NCI-H524 treated with DMSO at 0.1 percent for 48 hours (cell line): ENCODE measurements at regions not wholly inside any gene's neighbourhood (a gene's known extent, or its start where the extent isn't known, plus 50 kb on each side); places are given as distances from the start of the nearest gene placed in this dataset.

Experiments used
- DNase-seq: peaks from one replicate; lab custom pipeline; 2025; lab: John Stamatoyannopoulos, UW

DNA sequence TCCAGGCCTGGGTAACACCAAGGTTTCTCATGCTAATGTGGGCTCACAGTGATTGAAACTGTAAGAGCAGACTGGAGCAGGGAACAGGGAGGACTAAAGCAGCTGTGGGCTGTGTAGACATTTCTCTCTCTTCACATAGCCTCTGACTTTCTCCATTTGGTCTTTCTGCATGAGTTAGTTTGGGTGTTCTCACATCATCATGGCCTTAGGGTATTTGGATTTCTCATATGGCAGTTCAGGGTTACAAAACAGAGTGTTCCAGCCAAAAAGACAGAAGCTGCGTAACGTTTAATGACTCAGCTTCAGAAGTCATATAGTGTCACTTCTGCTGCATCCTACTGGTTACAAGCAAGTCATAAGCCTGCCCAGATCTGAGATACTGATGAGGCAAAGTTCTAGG lies 52.0 kb upstream of the OSBPL8 start:
- DNase-seq = no peak

DNA sequence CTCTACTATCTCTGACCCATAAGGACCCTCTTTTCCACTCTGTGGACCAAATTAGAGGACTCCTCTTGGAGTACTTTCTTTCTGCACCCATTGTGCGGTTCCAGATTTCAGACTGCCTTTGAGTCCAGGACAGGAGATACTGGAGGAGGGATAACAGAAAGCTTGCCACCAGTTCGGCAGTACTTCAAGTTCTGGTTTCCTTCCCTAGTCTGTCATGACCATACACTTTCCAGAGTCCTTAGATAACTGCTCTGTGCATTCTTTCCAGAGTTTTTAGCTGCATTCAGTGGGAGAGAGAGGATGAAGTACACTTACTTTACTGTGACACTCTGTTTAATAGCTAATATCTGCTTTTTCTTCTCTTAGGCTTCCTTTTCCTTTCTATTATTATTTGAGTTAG lies 54.8 kb upstream of the OSBPL8 start:
- no peak for DNase-seq

DNA sequence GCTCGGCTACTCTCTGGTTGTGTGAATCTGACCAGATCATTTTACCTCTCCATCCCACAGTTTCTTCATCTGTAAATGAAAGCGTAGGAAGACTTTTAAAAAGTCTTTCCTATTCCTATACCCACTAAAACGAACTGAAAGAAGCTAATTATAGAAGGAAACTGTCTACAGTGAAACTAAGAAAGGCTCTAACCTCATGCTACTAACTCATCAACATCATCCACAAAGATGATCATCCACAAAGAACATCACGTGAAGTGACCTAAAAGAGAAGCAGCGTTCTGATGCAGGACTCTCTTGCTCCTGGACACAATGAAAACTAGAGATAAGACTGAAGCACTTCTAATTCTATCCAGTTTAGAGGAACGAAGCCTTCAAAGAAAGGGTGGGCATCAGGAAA lies 58.5 kb upstream of the OSBPL8 start:
- no peak for DNase-seq

DNA sequence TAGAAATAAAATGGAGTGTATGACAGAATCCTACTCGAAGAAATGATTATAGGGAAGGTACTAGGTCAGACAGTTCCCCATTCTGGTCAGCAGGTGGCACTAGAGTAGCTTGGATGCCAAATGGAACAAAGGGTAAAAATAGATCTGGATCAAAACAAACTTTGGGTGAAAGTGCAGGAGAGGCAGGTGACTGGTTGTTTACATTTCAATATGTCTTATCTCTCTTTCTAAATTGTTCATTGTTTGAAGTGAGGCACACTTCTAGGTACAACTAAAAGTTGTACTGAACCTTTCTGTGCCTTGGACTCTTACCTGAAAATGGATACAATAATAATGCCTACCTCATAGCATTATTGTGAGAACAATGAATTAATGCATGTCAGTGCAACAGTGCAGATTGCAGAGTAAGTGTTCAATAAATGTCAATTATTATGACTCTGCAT lies 62.0 kb upstream of the OSBPL8 start:
- peak; percentile 11 for DNase-seq

DNA sequence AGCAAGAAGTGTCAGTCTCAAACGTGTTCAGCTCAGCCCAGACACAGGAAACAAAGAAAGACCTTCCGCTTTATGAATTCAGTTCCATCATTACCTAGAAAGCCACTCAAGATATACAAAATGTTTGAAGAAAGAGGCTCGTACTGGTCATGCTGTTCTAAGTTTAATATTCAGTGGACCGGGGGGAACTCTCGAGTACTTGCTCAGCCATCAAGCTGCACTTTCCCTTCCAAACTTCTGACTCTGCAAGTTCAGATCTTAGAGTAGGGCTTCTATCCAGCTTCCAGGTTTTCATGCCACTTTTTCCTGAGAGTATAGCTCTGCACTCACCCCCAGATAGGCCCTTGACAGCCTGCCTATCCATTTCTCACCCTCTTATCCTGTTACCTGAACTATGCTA lies 62.8 kb upstream of the OSBPL8 start:
- DNase-seq = no peak

DNA sequence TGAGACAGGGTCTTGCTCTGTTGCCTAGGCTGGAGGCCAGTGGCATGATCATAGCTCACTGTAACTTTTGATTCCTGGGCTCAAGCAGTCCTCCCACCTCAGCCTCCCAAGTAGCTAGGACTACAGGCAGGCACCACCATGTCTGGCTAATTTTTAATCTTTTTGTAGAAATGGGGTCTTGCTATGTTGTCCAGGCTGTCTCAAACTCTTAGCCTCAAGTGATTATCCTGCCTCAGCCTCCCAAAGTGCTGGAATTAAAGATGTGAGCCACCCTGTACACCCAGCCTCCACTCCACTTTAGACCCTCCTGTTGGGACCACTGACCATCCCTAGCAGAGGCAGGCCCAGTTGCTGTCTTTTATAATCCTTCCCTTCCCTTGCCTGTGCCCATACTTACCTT lies 63.3 kb upstream of the OSBPL8 start:
- no peak for DNase-seq

DNA sequence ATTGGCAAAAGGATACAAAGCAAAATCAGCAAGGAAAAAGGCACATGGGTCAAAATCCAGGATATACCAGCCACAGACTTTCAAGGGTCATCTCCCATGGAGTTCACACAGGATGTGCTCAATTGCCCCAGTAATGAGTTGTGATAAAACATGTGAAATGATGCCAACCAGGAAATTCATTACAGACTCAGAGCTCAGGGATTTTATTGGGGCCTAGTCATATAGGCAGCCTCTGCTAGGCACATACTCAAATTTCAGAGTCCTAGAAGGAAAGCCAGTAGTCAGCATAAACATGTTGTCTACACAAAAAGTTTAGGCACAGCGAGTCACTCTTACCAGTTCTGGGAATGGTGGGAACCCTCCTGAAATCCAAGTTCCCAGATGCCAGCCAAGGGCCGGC lies 64.4 kb upstream of the OSBPL8 start:
- DNase-seq = no peak

DNA sequence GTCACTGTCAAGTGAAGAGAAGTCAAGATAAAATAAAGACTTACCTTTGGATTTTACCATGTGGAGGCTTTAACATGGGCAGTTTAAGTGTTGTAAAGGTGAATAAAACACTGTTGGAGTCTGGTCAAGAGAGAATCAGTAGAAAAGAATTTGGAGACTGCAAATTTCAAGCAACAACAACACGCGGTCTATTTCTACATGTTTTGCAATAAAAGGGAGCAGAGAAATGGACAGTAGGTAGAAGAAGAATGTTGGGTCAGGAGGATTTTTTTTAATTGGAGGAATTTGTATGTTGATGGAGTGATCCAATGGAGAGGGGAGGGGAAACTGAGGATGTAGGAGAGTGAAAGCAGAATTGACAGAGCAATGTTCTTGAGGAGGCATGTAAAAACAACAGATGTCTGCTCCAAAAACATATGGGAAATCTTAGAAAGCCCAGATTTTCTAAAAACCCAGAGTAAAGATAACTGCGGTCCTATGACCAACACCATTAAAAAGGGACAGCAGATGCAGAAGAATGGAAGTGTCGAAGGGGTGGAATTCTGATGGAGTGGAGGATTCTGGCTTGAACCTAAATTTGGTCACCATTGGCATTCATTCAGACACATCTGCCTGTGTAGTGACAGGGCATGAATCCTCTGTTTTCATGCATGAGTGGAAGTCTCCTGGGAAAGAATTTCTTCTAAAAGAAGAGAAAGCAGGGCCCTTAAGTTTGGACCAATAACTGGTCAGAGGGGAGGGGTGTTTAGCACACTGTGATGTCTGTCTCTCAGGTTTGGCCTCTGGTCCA lies 68.0 kb upstream of the OSBPL8 start:
- no peak for DNase-seq

DNA sequence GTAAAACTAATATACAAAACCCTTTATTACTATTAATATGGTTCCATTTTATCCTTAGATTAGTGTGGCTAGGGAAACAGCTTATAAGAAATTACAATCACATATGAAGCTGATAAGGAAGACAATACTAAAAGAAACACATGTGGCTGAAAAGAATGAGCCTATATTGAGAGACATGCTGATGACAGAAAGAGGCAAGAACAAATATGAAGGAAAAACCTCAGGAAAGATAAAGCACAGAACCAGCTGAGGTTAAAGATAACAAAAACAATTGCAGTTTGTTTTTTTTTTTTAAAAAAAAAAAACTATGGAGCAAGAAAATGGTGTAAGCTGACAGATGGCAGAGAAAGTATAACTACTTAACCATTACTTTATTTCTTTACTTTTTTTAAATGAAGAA lies 69.2 kb upstream of the OSBPL8 start:
- DNase-seq = no peak

DNA sequence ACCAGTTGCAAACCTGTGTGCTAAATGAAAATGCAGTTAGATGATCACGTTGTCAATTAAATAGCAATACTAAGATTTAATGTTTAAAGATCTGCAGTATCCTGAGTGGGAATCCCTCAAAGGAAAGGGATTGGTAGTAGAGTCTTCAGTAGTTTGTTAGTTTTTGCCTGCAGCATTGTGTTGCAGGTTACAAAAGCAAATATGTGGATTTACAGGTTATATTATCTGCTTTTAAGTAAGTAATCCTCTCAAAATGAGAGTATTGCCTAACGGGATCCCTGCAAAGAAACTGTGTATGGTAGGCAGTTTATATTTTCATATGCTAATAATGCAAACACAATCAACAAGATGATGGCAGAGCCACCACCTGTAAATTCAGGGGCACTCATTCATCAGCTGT lies 72.2 kb upstream of the OSBPL8 start:
- no peak for DNase-seq

DNA sequence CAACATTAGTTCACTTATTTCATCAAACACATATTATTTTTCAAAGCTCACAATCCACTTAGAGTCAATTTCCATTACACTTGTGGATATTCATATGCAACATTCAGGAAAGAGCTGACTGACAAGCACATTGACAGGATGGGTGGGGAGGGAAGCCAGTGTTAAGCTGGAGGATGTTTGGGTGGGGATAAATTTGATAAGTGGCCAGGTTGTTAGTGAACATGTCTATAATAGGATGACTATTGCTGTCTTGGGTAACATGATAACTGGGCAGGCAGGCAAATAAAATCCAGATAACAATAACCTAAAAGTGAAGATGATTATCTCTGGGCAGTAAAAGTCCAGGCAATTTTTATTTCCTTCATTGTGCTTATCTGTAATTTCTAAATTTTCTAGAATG lies 73.8 kb upstream of the OSBPL8 start:
- no peak for DNase-seq

DNA sequence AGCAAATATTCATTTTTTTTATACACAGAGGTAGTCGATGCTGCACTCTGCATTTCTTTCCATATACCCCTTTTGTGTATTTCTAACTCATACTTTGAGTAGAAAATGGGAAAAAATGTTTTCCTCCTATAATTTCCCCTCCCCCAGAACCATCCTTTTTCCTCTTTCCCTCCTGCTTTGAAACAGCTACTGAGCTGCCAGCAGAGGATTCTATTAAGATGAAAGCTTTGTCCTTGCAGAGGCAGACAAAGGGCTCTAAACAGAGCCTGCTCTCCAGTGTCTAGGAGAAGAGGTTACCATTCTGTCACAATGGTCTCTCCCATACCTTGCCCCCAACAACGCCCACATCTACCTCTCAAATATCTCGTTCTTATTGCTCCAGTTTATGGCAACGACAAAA lies 74.6 kb upstream of the OSBPL8 start:
- no peak for DNase-seq

DNA sequence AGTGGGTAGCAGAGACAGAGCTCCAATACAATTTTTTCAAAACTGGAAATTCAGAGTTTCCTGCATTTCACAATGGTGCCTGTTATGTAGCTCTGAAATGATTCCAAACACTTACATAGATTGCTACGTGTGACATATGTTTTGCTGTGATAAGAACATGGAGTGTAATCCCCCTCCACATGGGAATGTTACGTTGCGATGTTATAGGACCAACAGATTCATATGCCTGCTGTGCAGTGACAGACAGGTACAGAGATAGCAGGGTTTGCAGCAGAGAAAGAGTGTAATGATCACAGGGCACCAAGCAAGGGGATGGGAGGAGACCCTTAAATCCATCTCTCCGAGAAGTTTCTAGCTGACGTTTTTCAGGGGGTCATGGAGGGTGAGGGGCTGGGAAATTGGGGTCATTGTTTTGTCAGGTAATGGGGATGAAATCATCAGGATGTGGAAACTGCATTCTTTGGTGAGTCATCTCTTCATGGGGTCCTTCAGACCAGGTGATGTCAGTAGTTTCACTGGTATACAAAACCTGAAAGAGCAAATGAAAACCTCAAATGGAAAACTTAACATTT lies 76.6 kb upstream of the OSBPL8 start:
- no peak for DNase-seq

DNA sequence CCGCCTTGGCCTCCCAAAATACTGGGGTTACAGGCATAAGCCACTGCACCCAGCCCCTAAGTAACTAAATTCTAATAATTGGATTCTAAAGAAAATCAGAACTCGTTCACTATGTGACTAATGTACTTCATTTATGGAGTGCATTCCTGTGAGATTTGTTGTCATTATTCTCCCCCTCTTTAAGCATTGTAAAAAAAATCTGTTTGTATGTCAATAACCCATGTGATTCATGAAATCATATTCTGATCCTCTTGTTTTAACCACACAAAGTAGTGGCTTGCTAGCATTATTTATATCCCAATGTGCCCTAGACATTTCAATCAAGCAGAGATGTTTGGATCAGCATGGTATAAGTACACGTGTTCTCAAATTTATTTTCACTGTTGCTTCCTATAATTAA lies 78.2 kb upstream of the OSBPL8 start:
- no peak for DNase-seq

DNA sequence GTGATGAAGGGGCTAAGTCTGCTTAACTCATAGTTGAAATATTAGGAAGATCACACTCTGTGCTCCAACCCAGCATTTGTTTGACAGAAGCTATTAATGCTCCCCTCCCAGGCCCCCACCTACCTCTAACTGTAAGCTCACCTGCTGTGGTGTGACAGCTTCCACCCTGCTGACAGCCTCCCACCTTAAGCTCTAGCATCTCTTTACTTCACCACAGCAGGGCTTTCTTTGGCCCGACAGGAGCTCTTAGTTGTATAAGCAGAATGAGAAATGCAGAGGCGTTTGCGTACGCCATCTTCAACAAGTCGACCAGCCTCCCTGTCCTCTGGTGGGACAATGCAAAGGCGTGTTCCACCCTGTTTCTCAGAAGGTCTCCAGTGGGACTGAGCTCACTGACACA lies 80.1 kb upstream of the OSBPL8 start:
- no peak for DNase-seq

DNA sequence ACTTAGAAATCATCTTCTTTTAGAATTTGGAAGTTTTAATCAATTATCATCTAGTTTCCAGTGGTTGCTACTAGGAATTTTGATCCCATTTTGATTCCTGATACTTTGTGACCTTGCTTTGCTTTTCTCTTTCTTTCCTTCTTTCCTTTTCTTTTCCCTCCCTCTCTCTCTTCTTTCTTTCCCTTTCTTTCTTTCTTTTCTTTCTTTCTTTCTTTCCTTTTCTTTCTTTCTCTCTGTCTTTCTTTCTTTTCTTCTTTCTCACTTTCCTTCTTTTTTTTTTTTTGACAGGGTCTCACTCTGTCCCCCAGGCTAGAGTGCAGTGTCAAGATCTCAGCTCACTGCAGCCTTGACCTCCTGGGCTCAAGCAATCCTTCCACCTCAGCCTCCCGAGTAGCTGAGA lies 81.5 kb upstream of the OSBPL8 start:
- DNase-seq = no peak

DNA sequence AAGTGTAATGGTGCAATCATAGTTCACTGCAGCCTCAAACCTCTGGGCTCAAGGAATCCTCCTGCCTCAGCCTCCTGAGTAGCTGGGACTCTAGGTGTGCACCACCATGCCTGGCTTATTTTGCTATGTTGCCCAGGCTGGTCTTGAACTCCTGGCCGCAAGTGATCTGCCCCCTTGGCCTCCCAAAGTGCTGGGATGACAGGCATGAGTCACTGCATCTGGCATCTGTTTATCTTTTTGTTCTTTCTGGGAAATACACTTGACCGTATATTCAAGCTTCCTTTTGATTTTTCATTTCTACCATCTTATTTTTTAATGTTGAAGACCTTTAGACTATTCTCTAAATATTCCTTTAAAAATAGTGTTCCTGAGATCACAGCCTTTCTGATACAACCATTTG lies 82.4 kb upstream of the OSBPL8 start:
- no peak for DNase-seq

DNA sequence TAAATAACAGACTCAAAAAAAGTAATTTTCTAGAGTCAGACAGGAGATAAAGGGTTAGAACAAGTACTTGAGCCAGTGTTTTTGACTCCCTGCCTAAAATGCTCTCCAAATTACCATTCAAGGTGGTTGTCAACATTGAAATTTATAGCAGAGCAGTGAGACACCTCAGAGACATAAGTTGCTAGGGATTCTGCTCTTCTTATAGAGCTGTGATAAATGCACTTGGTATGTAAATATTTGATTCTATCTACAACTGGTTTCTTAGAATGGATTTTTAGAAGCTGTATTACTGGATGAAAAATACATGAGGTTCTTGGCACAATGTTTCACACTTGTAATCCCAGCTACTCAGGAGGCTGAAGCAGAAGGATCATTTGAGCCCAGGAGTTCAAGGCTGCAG lies 83.9 kb upstream of the OSBPL8 start:
- no peak for DNase-seq

DNA sequence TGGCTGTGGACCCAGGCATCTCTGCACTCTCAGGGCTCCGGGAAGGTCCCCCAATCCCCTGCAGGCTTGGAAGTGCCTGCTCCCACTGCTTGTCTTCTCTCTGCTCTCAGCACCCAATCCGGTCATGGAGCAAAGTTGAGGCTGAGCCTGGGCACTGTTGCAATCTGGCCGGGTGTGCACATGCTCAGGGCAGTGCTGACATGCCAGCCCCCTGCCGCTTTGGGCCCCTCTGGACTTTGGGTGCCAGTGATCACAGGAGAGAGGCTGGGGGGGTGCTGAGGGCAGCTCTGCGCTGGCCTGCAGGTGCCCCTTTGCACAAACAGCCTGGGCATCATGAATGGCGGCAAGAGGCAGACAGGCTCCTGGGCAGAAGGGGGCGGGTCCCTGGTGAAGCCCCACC lies 85.4 kb upstream of the OSBPL8 start:
- no peak for DNase-seq

DNA sequence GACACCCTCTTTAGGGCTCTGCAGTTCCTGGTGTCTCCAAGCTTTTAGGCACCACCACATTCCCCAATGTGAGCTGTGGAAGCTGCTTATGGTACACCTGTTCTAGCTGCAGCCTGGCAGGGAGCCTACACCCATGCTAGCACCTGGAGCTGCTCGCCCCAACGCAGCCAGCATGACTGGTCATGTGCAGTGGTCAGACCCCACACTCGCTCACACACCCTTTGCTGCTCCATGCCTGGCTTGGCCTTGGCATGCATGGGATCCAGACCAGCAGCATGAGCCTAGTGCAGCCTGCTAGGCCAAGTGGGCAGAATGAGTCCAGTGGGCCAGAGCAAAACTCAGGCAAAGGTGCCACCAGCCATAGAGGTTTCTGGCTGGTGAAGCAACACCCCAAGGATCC lies 86.4 kb upstream of the OSBPL8 start:
- no peak for DNase-seq

DNA sequence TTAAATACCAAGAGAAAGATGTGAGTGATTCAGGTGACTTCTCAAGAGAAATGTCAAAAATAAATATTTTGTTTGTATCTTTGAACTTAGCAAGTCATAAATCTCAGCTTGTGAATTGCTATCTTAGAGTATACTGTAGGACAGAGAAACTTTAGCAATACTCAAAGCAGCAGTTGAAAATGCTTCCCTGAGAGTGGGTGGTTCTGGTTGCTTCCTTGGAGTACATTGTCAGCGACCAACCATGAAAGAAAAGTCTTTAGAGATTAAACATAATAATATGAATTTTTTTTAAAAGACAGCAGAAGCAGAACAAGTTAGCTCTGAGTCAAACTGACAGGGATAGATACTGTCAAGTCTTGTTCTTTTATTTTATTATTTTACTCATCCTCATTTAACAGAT lies 86.8 kb upstream of the OSBPL8 start:
- no peak for DNase-seq

DNA sequence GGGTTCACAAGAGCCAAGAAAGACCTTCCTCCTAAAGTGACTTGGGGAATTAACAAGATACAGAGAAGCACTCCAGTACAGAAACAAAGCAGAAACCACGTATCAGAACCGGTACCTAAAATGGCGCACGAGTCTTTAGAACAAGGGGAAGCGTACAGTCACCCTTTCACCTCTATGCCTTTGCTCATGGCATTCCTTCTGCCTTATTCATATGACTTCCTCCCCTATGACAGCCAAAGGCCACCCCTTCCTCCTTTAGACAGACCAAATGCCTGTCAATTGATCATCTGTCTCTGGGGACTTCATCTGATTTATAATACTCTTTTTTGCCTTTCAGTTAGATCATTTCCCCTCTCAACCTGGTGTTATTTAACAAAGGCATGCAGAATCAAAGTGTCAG lies 89.5 kb upstream of the OSBPL8 start:
- DNase-seq = no peak

DNA sequence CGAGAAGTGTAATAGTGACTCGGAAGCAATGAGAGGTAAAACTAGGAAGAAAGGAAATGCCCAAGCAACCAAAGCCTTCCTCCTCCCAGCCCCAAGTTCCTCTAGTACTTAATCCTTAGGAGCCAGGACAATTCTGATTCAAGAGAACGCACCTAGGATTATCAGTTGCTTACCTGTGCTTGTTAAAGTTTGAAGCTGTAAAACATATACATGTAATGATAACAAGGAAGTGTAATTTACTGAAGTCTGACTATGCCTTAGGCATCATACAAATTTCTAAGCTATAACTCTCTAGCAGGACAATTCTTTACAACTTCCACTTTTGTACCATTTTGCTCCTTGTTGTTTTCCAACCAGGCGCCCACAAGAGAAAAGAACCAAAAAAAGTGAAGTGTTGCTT lies 92.8 kb upstream of the OSBPL8 start:
- no peak for DNase-seq

DNA sequence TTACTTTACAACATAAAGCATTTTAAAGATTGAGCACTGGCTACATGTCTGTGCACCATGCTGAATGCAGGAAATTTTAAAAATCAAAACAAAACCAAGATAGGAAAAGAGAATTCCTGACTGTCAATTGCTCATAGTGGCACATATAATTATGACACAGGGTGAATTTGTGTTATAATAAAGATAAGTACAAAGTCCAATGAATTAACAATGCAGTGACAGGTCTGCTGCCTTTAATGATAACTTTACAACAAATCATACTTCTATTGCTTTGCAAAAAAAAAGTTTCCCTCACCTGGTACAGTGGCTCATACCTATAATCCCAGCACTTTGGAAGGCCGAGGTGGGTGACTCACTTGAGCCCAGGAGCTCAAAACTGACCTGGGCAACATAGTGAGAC lies 93.8 kb upstream of the OSBPL8 start:
- no peak for DNase-seq
